Hematopoietic multipotent progenitor cell (in vitro differentiated cells): ENCODE measurements at regions not wholly inside any gene's neighbourhood (a gene's known extent, or its start where the extent isn't known, plus 50 kb on each side); places are given as distances from the start of the nearest gene placed in this dataset.

Experiments
- DNase-seq, 3 donors: peaks; one replicate each; pipeline ENCODE4 v3.0.0-alpha.2; 2011 to 2015; ENCODE audit warnings: low read depth in 2 of 3, low spot score in 2 of 3

DNA sequence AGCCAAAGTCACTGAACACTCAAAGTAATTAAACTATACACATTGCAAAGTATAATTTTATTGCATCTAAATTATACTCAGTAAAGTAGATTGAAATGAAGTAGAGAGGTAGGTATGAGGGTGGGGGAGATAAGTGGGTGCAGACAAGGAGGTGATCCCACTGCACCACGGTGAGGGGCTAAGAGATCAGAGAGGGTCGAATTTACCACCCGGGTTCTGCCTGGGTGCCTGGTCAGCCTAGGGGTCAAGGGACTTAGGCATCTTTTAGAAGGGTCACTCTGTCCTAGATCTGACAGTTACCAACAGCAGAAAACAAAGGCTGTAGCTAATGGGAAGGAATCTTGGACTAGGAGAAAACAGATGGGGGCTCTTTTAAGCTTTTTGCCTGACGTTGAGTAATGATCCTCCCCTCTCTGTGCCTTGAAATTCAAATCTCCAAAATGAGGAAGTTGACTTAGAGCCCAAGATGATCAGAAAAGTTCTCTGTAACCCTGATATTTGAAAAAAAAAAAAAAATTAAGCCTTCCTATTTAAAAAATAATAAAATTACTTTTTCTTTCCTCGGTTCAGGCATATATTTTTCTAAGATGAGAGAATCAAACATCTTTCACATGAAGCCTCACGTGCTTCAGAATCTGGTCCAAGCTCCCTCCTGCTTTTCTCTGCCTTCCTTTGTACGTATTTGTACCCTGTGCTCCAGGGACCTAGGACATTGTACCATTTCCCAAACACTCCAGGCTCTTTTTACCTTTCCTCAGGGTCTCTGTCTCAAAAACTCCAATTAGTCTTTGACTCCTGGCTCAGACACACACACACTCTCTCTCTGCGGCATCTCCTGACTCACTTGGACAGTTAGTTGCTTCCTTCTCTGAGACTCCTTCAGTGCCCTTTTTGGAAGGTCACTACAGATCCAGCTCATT lies 353.9 kb downstream of the CYRIA start:
- peak in 1 of 3 donors; percentile 63 for DNase-seq

DNA sequence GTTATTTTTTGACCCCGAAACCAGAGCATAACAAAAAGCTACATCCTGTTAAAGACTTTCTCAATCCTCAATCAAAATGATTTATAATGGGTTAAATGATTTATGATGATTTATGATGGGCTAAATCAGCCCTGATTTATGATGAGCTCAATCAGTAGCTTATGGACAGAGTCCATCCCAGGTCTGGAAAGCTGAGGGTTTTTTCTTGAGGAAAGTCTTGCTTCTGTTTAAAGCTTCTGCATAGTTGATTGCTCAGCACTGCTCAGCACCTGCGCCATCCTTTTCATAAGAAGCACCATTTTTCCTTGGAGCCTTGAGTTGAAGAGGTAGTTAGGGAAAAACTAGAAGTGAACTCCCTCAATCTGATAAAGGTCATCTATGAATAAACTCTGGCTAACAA lies 356.8 kb downstream of the CYRIA start:
- DNase-seq = no peak

DNA sequence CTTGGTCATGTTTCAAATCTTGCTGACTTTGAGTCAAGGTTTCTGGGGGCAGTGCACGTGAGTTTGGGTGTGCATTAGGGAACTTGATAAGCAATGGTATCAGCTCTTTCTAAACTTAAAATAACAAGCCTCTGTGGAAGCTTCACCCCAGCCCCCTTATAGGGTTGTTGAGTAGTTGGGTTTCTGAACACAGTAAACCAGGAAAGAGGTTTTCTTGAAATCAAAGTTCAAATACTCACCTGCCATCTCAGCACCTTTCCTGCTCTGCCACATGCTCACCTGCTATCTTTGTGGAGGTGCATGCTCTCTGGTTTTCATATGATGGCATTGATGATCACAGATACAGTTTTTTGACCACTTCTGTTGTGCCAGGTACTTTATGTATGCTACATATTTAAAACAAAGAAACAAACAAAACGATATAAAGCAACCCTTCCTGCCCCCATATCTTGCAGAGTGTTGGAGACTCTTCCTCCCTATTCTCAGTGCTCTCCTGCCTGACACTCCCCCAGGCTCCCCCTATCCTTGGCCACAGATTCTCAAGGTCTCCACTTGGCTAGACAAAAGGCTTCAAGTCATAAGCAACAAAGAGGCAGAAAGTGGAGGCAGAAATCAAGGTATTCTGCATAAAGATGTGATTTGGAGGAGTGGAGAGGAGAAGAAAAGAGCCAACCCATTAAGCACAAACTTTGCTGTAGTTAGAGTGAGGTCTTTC lies 360.6 kb downstream of the CYRIA start:
- no peak for DNase-seq

DNA sequence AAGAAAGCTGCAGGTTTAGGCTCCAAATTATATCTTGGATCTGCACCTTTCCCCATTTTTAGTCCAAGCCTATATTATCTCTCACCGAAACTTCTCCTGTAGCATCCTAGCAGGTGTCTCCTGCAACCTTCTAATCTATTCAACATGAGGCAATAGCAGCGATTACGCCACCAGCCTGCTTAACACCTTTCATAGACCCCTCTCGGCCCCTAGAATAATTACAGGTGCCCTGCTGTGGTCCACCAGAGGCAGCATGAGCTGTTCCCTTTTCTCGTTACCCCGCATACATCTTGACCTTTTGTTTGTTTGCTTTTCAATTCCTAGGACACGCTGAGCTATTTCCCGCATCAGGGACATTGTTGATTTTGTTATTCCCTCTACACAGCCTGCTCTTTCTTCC lies 361.9 kb downstream of the CYRIA start:
- DNase-seq = no peak

DNA sequence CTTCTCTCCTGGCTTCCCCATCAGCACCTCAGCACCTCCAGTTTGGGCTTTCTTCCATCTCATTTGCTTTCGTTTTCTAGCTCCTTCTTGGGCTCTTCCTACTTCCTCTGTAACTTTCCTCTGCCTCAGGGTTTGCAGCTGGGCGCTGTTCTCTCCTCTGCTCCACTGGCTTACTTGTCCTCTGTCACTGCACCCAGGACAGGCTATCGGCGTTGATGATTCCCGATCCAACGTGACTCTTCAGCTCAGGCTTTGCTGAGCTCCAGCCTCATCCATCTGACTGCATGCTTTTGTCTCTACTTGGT lies 362.4 kb downstream of the CYRIA start:
- DNase-seq = peak in 1 of 3 donors; percentile 32

DNA sequence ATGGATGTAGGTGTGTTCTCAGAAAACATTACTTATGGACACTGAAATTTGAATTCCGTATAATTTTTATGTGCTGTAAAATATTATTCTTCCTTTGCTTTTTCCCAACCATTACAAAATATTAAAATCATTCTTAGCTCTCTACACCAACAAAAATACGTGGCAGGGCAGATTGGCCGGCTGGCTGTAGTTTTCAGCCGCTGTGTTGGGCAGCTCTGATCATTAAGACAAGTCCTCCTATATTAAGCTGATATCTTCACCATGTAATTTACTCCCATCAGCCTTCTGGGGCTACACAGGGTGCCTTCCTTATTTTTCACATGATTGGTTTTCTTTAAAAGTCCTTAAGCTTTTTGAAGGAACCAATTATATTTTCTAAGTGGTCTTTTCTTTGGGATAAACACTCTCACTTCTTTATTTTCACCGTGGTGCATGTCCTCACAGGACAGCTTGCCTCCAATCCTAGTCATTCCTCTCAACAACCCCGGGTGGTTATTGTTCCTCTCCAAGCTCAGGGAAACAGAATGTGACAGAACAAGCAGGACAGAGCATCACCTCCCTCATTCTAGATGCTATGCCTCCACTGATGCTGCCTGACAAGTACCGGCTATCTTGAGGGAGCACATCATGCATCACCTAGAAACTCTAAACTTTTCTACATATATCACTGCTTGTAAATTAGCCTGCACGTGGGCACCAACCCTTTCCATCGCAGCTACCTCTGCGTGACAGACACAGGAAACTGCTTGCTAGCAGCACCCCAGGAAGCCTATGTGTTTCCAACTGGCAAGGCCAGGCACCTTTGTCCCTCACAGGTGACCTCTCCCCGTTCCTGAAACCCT lies 362.3 kb downstream of the MYCN start:
- DNase-seq = no peak

DNA sequence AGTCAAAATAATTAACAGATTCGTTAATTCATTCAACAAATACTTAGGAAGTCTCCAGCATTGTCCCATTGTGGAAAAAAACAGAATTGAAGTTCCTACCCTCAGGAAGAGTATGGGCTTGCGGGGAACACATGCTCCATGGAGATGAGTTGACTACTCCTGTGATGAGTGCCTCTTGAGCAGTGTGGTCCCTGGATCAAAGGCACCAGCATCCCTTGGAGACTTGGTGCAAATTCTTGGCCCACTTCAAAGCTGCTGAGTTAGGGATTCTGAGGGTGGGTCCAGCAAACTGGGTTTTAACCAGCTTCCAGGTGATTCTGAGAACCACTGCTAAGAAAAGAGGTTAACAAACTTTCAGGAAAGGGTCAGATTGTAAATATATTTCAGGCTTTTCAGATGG lies 361.6 kb downstream of the MYCN start:
- DNase-seq = no peak

DNA sequence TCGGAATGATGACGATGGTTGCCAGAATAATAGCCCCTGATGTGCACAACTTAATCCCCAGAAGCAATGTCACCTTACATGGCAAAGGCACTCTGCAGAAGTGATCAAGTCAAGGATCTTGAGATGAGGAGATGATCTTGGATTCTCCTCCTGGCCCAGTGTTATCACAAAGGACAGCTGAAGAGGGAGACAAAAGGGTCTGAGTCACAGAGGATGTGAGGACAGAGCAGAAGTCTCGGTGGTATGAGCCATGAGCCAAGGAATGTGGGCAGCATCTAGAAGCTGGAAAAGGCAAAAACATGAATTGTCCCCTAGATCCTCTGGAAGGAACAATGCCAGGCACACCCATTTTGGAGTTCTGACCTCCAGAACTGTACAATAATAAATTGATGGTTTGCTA lies 358.5 kb downstream of the MYCN start:
- DNase-seq = no peak

DNA sequence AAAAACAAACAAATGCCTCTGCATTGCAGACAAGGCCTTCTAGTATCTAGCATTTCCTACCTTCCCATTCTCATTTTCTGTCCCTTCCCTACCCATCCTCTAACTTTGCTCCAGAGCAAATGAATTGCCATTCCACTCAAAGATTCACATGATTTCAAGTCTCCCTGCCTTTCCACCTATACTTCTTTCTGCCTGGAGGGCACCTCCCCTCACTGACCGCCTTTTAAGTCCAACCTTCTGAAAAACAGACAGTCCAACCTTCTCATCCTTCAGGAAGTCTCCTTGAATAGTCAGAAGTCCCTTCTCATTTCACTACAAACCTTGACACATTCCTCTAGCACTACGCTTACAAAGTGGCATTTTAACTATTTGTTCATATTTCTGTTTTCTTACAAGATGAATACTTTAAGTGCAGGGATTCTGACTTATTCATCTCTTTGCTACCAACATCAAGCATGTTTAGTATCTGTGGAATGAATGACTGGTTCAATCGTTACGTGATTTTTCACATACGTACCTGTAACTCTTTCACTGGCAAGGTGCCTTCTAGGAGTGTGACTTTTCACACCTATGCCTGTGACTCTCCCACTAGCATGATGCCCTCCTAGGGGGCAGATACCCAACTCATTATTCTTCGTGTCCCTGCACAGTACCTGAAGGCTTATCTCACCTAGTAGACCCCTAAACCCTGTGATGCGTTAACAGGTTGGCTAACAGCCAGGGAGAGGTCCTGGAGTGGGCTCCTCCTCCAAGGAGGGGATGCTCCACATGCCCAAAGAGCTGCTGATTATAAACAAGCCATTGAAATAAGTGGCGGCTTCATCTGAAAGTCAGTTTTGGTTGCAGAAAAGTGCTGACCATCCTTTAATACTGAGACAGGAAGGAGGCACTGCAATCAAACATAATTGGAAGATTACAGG lies 356.2 kb downstream of the MYCN start:
- no peak for DNase-seq

DNA sequence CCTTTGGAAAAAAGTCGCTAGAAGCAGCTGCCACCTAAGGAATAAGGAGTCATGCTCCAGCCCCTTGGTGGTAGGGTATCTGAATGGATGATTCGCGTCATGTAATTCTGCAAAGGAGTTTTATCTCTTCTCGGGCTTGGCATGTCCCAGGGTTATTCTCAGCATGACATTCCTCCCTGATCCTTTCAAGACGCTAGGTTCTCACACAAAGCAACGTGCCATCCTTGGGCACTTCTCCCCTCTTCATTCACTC lies 355.6 kb downstream of the MYCN start:
- DNase-seq = no peak

DNA sequence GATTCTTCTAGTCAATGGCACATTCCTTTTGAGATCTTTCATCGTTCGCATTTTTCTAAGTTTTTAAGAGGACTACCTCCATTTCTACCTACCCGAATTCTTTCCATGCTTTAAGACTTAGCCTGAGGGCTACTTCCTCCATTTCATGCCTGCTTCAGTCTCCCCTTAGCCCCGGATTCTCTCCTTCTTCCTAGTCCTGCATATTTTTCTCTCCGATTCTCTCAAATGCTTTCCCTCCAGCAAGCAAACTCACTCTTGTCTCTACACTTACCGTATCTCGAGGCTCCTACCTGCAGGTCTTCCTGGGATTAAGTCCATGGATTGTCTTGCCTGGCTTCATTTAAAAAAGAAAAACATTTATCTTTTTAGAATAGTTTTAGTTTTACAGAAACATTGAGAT lies 354.4 kb downstream of the MYCN start:
- DNase-seq = no peak

DNA sequence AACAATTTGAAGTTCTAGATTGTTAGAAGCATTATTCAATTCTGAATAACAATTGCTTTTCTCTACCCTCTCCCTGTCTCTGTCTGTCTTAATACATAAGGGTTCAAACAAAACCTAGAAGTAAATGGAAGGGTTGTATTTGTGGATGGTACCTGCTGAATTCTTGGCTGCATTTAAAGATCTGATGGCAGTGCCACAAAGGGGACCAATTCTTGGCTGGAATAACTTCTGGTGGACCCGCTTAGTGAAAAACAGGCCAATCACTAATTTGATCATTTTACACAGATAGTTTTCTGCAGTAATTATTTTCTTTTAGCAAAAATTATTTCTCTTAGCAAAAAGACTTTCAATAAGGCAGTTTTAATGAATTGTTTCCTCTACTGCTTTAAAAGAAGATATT lies 353.5 kb downstream of the MYCN start:
- DNase-seq = no peak

DNA sequence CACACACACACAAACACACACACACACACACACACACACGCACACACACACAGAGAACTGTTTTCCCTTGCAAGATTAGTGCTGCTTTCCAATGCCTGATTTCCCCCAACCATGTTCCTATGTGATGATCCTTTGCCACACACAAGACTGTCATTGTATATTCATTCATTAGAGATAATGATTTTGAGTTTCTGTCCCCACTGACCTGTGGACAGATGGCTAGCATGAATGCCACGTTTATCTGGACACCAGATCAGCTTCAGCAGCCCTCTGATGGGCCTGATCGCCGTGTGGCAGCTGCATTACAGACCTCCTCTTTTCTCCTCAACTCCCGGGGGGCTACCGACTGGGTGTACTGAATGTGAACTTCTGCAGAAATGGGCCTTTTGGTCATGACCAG lies 353.0 kb downstream of the MYCN start:
- no peak for DNase-seq

DNA sequence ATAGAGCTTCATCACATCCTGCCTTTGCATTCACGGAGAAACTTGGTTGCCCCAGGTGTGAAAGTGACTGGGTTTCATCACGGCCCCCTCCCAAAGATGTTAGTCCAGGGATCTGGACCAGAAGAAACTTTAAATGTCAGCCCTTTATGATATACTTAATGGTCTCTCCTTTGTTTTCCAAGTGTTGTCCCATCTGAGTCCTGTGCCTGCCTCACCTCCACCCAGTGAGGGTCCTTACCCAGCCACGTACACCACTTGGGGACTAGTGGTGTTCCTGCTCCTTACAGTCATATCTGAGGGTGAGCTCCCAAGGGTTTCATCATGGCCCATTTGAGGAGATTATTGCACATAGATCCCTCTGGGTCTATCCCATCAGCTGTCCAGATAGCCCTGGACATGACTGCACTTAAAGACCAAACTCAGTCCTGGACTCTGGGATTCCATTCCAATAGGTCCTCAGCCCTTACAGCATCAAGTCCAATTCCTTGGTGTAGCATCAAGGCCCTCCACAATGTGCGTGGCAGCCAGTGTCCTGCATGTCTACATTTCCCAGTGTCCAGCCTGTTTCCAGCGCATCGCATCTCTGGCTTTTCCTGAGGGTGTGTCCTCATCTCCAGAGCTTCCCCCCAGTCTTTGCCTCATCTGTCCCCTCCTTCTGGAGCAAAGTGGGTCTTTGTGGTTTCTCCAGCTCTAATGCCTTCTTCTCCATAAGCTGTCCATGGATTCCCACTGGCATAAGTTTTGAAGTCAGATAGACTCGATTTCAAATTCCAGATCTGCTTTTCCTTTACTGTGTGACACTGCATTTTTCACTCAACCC lies 351.6 kb downstream of the MYCN start:
- DNase-seq = no peak

DNA sequence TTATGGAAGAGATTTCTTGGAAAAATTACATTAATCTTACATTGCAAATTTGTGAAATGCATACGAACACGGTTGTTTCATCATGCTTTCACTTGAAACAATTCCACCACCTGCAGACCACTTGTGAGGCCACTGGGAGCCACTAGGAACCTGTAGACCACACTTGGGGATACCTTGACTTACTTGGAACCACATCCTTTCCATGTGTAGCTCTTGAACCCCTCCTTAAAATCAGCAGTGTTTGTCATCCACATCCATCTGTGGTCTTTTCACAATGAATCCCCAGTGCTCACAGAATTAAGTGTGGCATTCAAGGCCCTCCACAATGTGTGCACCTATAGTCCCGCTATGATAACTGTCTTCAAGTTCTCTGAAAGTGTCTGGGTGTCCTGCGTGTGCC lies 350.9 kb downstream of the MYCN start:
- no peak for DNase-seq

DNA sequence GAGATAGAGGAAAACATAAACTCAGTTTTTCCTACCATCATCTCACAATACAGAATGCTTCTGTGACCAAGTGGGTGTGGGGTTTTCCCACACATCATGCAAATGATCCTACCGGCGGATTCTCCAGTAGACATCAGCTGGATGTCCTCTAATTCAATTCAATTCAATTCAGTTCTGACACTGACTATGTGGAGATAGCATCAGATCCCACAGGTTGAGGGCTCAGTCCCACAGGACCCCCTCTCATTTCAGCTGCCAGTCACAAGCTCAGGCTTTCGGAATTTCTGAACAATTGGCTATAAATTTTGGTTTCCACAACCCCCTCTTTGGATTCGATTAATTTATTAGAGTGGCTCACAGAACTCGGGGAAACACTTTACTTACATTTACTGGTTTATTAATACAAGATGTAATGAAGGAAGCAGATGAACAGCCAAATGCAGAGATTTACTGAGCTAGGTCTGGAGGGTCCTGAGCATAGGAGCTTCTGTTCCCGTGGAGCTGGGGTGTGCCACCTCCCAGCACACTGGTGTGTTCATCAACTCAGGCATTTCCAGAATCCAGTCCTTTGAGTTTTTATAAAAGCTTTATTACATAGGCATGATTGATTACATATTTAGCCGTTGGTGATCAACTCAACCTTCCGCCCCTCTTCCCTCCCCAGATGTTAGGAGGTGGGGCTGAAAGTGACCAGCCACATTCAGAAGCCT lies 350.1 kb downstream of the MYCN start:
- DNase-seq = no peak

DNA sequence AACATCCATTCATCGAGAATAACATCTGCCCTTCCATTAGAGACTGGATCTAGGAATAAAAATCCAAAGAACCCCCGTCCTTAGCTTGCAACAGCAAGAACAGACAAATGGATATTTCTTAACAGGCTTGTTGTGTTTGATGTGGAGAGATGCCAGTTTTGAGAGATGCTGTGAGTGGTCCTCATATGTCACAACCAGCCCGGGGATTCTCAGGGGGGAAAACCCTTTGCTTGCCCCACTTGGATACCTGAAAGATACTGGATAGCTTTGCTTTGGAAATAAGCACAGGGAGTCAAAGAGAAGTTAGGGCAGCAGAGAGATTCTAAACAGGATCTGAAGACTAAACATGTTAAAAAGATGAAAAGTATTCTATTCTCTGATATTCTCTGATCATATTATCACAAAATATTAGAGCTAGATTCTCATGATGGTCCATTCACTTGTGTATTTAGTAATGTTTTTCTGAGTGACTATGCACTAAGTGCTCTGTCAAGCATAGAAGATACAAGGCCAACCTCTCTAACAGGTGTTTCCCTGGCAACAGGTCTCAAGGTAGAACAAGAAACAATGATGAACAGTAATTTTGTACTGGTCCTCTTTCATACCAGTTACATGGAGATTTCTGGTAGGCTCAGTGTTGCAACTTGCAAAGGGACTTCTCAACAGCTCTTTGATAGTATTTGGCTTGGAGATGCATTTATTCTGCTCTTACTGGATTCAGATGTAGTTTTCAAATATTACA lies 348.2 kb downstream of the MYCN start:
- DNase-seq = peak in 1 of 3 donors; percentile 21

DNA sequence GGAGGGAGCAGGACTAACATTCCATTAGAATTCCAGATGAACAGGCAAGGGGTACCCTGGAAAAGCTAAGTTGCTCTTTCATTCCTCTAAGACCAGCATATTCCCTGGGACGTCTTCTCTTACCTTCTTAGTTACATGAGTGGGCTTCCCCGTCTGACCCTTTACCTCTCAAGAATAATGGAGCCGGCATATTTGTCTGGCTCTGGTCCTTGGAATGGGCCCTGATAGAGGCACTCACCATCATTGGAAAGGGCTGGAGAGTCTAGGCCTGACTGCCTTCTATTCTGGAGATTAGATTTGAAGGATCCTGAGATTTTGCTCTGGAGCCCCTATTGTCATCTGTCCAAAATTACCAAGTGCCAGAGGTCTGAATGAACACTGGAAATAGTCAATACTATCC lies 347.5 kb downstream of the MYCN start:
- no peak for DNase-seq

DNA sequence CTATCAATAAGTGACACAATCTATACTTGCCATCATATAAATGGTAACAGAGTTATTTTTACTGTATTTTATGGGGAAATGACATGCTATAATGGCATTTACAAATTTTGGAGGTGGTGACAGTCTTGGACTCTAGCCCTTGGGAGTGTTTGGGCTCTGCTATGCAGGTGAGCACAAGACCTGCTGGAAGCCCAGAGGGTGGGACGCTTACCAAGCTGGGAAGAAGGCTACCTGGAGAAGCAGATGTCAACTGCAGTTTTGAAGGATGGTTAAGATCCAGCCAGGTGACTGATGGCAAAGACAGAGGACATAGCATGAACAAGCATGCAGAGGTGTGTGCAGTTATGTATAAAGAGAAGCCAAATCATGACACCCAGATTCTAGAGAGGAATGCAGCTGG lies 346.9 kb downstream of the MYCN start:
- no peak for DNase-seq
